HG03280 (cell line): ENCODE measurements at regions not wholly inside any gene's neighbourhood (a gene's known extent, or its start where the extent isn't known, plus 50 kb on each side); places are given as distances from the start of the nearest gene placed in this dataset.
"Not testable (repeated sequence)": the region's sequence is repeated elsewhere in the genome, so short reads cannot be mapped to it uniquely, and the experiment has no call there.

Experiments
- ATAC-seq: cut with Tn5 transposase; IDR thresholded peaks from one replicate; pipeline ENCODE4 v1.9.1; 2021; ENCODE audit warnings: mild to moderate bottlenecking, moderate library complexity; ENCODE audit not compliant: unreplicated experiment

GRCh38 chr3:20924646-20925385, 738.8 kb upstream of the SGO1 start:
- ATAC-seq: no peak

DNA sequence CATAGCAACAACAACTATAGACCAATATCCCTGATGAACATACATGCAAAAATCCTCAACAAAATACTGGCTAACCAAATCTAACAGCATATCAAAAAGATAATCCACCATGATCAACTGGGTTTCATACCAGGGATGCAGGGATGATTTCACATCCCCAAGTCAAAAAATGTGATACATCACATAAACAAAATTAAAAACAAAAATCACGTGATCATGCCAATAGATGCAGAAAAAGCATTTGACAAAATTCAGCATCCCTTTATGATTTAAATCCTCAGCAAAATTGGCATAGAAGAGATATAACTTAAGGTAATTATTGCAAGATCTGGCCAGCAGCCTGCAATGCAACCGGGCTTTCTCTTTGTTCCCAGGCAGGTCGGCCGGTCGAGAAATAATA, 735.1 kb upstream of the SGO1 start:
- ATAC-seq: not testable (repeated sequence)

DNA sequence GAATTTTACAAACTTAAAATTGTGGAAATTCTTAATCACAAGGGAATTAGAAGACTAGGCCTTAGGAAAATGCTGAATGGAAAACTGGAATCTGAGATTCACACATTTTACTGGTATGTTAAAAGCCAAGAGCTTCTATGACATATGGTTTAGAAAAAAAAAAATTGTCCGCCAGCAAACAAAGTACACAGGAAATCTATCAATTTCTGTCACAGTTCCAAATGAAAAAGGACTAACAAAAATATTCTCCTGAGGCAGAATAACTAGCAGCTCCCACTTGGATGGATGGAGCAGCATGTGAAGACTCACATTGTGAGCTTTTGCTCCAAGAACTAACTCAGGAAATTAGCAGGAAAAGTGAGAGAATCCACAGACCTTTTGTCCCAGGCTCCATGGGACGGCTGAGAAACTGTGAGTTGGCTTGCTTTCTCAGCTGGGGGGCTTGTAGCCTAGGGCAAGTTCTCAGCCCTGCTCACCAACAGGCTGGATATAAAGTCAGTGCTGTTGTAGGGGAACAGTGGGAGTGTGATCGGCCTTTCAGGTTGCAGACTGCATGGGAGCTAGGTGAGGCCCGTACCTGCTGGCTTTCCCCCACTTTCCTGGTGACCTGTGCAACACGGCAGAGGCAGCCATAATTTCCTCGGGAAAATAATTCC, 731.1 kb upstream of the SGO1 start:
- no peak for ATAC-seq

DNA sequence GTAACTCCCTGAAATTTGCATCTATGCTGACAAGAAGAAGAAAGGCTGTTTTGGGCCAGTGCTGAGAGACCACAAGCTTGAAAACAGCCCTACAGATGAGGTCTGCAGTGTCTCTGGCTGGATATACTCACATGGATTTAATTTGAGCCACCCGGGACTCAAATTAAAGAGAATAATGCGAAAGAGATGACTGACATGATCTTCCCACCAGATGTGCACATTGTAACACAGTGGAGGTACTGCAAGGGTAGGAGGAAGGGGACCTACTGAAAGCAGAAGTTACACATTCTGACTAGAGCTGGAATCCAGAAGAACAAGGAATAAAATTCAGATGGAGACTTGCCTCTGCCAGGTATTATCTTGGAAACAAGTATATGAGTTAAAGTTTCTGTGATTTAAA, 728.3 kb upstream of the SGO1 start:
- ATAC-seq: no peak

DNA sequence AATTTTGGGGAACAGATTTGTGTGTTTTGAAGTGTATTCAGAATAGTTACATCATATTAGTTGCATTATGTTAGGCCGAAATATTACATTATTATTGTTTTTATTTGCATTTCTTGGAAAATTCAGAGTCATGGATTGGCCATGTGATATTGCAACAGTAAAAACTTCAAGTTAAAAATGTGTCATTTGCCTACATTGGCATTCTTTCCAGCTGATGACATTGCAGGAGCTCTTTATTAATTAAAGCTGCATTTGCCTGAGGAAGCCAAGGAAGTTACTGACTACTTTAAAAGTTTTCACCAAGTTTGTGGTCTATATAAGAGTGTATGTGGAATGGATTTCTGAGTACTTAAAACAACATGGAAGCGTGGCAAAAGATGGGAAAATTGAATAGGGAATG, 726.4 kb upstream of the SGO1 start:
- no peak for ATAC-seq

GRCh38 chr3:20909511-20909910, 723.5 kb upstream of the SGO1 start:
- no peak for ATAC-seq

DNA sequence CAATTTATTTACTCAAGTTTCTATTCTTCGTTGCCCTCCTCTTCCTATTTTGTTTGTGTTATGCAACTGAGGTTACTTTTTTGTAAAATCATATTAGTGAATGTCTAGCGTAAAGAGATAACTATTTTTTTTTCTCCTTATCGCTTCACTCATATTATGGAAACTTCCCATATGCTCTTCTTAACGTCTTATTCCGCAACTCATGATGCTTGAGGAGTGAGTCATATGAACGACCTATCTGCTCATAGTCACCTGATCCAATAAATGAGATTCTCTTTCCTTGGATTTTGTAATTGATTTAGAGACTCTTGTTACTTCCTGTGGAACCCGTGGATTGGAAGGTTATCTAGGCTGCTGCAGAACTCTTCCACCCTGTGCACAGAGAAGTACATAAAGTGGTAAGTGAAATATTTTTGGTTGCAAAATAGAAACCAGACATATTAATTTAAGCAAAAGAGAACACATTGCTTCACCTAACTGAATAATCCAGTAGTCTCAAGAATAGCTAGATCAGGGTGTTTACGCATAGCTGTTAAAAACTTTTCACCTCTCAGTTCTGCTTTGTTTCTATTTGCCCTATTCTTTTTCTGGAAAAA, 719.3 kb upstream of the SGO1 start:
- no peak for ATAC-seq

- no peak for ATAC-seq
Observed at GRCh38 chr3:20904671-20905070, 718.7 kb upstream of the SGO1 start.

- ATAC-seq: no peak
Observed at GRCh38 chr3:20898962-20899361, 713.0 kb upstream of the SGO1 start.

DNA sequence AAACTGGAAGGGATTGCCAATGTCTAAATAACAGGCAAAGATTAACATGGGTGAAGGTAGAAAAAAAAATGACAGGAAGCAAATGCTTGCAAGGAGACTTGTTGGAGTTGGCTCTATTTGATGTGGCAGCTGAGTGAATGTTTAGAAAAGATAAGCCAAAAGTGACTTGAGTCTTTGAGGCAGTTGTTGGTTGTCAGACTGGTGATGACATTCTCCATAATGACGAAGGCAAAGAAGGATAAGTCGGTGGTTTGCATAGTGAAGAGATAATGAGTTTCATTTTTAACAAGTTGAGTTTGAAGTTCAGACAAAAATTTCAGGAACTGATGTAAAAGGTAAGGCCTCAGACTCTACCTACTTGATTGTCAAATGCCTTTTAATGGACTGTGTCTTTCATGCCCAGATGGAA, 704.1 kb upstream of the SGO1 start:
- no peak for ATAC-seq

- ATAC-seq: no peak
Observed at GRCh38 chr3:20878691-20879090, 692.7 kb upstream of the SGO1 start.

DNA sequence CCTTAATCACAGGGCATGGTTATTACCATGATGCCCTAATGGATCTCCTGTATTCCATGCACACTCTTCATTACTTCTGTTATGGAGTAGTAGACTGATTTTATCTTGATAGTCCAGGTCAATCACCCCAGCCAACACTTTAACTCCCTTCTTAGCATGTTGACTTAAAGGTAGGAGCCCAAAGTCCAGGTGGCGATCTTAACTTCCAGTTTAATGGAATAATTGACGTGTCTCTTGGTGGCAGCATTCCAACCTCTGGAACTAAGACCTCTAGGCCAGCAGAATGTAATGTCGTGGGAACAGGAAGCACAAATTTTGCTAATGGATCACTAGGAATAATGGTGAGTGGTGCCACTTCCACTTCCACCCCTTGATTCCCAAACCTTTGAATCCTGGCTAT, 687.2 kb upstream of the SGO1 start:
- no peak for ATAC-seq

GRCh38 chr3:20870106-20870899, 684.3 kb upstream of the SGO1 start:
- no peak for ATAC-seq

- ATAC-seq: no peak
Observed at GRCh38 chr3:20865803-20866202, 679.8 kb upstream of the SGO1 start.

DNA sequence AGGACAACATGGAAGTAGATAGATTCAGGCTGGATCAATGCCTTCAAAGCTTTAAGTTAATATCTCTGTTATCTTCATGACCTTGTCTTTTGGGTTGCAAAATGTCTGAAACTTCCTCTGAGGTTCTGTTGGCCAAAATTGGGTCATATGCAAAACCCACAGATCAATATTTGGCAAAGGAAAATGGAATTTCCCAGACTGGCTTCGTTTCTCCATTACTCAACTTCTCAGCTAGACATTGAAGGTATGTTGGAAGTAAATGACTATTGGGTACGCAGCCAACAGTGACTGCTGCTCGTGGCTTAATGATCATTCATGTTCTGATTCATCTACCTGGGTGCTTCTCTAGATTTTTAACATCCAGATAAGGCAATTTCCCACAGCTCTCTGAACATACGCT, 675.4 kb upstream of the SGO1 start:
- ATAC-seq: no peak

DNA sequence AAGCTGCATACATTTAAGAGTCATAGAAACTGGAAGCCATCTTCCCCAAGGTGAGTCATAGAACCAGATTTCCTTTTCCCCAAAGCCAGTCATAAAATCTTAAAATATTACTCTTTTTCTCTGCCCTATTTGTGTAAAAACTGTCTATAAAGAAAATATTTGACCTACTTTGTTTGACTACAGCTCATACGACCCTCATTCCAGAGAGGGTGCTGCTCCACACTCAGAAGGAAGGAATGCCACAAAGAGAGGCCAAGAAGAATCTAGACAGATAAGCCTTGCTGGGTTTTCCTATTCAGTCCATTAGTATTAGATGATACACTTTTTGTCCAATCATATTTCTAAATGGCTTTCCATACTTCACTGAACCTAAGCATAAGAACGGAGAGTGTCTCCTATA, 671.6 kb upstream of the SGO1 start:
- ATAC-seq: no peak

DNA sequence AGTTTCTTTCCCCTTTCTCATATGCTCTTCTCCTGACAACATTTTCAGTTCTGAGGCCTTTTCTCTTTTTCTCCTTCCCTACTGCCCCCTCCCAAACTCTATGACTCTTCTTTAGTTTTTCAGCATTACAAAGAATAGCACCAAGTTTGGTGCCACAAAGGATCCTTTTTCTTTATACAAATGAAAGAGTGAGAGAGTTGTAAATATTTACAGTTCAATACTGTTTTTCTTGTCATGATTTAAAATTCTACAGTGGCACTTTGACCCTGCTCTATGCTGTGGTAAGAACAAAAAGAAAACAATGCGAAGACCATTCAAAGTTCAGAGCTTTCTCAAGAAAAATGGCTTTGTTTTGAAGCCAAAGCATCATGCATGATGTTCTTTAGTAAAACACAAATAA, 667.9 kb upstream of the SGO1 start:
- ATAC-seq: no peak

DNA sequence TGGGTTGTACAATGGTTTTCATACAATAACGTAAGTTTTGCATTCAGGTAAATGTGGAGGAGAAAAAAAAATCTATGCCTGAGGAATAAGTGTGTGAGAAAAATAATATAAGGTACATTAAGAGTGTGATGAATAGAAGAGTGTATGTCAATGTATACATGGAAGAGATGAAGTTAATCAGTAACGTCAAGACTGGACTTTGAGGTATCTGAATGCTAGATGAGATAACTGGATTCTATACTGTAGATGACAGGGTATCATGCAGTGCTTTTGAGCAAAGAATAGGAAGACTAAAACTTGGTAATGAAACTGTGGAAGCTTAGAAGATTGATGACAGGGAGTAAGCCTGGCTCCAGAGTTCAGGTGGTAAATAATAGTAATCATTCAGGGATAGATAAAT, 666.7 kb upstream of the SGO1 start:
- no peak for ATAC-seq

DNA sequence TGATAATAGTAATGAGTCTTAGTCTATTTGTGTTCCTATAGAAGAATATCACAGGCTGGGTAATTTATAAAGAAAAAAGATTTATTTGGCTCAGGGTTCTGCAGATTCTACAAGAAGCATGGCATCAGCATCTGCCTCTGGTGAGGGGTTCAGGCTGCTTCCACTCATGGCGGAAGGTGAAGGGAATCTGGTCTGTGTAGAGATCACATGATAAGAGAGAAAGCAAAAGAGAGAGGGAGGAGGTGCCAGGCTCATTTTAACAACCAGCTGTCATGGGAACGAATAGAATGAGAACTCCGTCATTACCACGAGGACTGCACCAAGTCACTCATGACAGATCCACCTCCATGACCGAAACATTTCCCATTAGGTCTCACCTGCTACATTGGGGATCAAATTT, 664.0 kb upstream of the SGO1 start:
- ATAC-seq: no peak

- no peak for ATAC-seq
Observed at GRCh38 chr3:20846832-20847231, 660.8 kb upstream of the SGO1 start.

DNA sequence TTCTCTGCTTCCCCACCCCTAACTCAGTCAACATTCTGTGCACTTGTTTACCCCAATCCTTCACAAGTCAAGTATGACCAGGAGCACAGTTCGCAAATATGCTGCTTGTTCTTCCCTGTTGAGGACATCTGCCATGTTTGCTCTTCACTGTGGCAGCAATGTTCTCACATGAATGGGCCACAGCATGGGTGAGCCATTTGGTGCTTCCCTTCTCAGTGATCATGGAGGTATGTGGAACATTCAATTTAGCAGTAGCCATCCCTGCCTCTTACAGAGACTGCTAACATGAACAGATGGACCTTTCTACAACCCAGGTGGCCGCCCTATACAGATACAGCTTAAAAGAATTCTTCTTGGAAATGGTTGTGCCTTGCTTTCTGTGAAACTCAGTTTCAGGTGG, 660.1 kb upstream of the SGO1 start:
- ATAC-seq: no peak

DNA sequence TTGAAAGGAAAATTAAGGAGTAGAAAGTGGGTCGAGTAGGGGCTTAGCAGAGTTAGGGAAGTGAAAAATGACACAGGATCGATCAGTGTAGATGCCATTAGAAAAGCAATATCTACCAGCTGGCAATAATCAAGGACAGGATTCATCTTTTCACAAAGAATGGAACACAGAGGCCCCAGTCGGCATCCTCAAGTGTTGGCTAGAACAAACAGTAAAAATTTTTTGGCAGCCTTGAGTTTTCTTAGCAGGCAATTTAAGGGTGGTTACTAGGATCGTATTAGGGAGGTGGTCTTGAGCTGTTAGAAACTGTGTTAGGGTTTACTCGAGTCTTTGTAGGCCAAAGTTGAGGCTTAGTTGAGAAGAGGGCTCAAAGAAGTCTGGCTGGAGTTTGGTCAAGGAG, 658.8 kb upstream of the SGO1 start:
- no peak for ATAC-seq
